Tibial artery (tissue), 4 donors: ENCODE measurements at regions not wholly inside any gene's neighbourhood (a gene's known extent, or its start where the extent isn't known, plus 50 kb on each side); places are given as distances from the start of the nearest gene placed in this dataset.

Source experiments
- DNase-seq, 2 donors: peaks; one replicate each; pipeline ENCODE4 v3.0.0-alpha.2; 2019
- H3K27ac ChIP-seq, 2 donors: fragments of 200-600 bp; sonication (generic) in 1 of 2; 1 replicate in 1 of 2; 2 replicates in 1 of 2; pipeline ENCODE4 v1.5.1; 2018 to 2019; ENCODE audit warnings: mild to moderate bottlenecking in 1 of 2
- H3K27me3 ChIP-seq, 2 donors: fragments of 200-600 bp; sonication (generic) in 1 of 2; one replicate each; pipeline versions ENCODE4 v1.5.1 to v1.6.0; 2016 to 2019
- H3K36me3 ChIP-seq, 3 donors: fragments of 200-600 bp; sonication (generic) in 2 of 3; one replicate each; pipeline ENCODE4 v1.5.1; 2016 to 2019; ENCODE audit warnings: mild to moderate bottlenecking in 2 of 3
- H3K4me1 ChIP-seq, 4 donors: fragments of 200-600 bp; sonication (generic) in 2 of 4; 1 replicate in 3 of 4; 2 replicates in 1 of 4; pipeline ENCODE4 v1.5.1; 2016 to 2019
- H3K4me3 ChIP-seq, 2 donors: fragments of 200-600 bp; sonication (generic) in 1 of 2; 1 replicate in 1 of 2; 2 replicates in 1 of 2; pipeline ENCODE4 v1.5.1; 2018 to 2019; ENCODE audit warnings: mild to moderate bottlenecking in 2 of 2
- H3K9me3 ChIP-seq, 3 donors: fragments of 200-600 bp; sonication (generic) in 1 of 3; one replicate each; pipeline ENCODE4 v1.5.1; 2016 to 2019
- intact Hi-C: fragments of 100-400 bp; cut with DNase I; formaldehyde crosslinking; loops from one replicate; pipeline ENCODE4 v1.15.0; 2023; ENCODE audit warnings: low total_unique reads
- TF ChIP-seq, protein P1 (sequence below), 2 experiments: fragments of 200-600 bp in 1 of 2; fragments of 450-650 bp in 1 of 2; IDR thresholded peaks; one replicate each; pipeline ENCODE4 v1.5.1; 2017 to 2019; ENCODE audit warnings: antibody characterized with exemption in 2 of 2, mild to moderate bottlenecking in 1 of 2, moderate library complexity in 1 of 2

DNA sequence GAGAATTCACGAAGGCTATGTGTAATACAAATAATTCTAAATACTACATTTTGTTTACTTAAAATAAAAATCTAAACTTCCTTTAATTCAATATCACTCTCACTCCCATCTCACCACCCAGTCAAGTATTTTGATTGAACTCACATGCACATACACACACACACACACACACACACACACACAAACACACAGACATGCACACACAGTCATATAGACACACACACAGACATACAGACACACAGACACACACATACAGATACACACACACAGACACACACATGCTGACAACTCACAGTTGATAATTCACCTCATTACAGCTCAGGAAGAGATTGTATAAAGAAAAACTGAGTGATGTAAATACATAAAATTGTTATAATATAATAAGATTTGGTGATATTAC is 559.8 kb upstream of the SLC35B3 start:
- Histone ChIP-seq H3K27me3 (no peaks in the 10 kb centered on the region), H3K27ac (no peak overlapping the region), H3K4me1 (no peaks in the 10 kb centered on the region), H3K9me3 (no peaks in the 10 kb centered on the region), H3K36me3 (no peaks in the 10 kb centered on the region), H3K4me3 (no peak overlapping the region)
- TF ChIP-seq, protein P1, sequence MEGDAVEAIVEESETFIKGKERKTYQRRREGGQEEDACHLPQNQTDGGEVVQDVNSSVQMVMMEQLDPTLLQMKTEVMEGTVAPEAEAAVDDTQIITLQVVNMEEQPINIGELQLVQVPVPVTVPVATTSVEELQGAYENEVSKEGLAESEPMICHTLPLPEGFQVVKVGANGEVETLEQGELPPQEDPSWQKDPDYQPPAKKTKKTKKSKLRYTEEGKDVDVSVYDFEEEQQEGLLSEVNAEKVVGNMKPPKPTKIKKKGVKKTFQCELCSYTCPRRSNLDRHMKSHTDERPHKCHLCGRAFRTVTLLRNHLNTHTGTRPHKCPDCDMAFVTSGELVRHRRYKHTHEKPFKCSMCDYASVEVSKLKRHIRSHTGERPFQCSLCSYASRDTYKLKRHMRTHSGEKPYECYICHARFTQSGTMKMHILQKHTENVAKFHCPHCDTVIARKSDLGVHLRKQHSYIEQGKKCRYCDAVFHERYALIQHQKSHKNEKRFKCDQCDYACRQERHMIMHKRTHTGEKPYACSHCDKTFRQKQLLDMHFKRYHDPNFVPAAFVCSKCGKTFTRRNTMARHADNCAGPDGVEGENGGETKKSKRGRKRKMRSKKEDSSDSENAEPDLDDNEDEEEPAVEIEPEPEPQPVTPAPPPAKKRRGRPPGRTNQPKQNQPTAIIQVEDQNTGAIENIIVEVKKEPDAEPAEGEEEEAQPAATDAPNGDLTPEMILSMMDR (IDR thresholded peaks at IDR 0.05): no peak
- intact Hi-C loops: no loop called here
- no peak for DNase-seq

DNA sequence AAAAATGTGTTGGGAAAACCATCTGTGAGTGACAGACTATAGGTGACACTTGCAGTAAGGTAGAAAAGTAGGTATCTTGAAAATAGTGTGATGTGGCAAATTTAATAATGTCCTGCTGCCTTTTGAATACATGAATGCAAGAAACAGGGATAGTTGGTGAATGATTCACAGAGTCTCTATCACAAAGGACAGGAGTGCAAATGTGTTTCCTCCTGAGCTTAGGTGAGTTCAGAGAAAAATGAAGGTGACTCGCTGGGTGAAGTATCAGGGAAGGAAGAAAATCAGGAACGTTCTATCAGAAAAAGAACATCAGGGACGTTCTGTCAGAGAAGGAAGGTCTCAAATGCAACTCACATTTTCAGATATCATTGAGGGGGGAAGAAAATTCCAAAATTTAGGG is 557.8 kb upstream of the SLC35B3 start:
- DNase-seq: no peak
- Histone ChIP-seq H3K27ac (no peak overlapping the region), H3K27me3 (no peaks in the 10 kb centered on the region), H3K9me3 (no peaks in the 10 kb centered on the region), H3K36me3 (no peaks in the 10 kb centered on the region), H3K4me1 (no peaks in the 10 kb centered on the region), H3K4me3 (no peak overlapping the region)
- TF ChIP-seq, protein P1 (IDR thresholded peaks at IDR 0.05): no peak
- intact Hi-C loops: no loop called here

DNA sequence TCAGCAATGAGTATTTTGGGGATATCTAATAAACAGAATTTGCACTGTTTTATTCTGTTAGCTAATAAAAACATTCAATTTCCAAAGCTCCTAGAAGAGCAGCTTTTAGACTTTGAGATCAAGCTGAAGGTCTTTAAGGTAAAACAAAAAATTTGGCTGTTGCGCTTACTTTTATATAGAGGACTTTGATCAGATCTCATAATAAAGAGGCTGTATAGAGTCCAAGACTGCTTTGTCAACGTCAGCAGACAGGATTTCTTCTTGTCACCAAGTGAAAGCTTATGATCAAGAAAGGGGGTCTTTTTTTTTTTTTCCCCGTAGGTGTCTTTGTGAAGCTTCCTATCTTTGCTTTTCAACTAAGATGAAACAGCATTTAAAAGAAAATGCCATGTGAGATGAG is 556.5 kb upstream of the SLC35B3 start:
- TF ChIP-seq, protein P1 (IDR thresholded peaks at IDR 0.05): no peak
- no peak for DNase-seq
- no peaks in the 10 kb centered on the region for H3K9me3 ChIP-seq
- no peak overlapping the region for H3K4me3 ChIP-seq
- intact Hi-C loops: no loop called here
- H3K27me3 ChIP-seq: no peaks in the 10 kb centered on the region
- no peaks in the 10 kb centered on the region for H3K36me3 ChIP-seq
- no peaks in the 10 kb centered on the region for H3K4me1 ChIP-seq
- no peak overlapping the region for H3K27ac ChIP-seq

DNA sequence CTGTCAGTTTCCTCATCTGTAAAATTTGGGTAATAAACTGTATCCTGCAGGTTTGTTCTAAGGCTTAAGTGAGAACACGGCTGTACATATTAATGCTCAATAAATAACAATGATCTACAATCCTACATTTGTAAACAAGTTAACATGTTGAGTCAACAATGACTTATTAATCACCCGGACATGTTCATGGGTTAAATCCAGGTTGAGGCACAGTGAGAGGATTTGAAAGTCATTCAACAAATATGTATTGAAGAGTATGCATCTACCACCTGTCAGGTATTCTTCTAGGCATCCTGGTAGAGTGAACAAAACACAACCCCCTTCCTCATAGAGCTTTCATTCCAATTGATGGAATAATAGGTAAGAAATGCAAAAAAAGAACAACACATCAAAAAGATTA is 554.7 kb upstream of the SLC35B3 start:
- intact Hi-C loops: no loop called here
- no peak for DNase-seq
- no peaks in the 10 kb centered on the region for H3K9me3 ChIP-seq

DNA sequence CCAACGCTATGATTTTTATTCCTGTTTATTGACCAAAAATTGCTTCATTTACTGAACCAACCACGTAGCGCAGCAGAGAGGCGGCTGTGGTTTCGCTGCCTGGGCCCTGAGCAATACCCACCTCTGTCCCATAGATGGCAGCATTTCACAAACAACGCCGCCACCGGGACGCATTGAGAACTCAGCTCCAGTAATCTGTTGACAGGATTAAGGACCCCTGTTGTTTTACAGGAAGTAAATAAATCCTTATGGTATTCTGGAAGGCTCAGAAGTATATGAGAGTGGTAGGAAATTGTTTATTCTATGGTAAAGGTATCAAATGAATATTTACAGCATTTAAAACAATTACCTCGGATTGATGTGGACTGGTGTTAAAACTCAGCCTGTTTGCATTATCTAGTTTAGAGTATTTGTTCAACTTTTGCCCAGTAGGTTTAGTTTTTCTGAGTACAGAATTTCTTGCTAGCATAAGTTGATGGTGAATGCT is 547.9 kb upstream of the SLC35B3 start:
- no peak overlapping the region for H3K4me3 ChIP-seq
- H3K9me3 ChIP-seq: no peaks in the 10 kb centered on the region
- H3K27ac ChIP-seq: no peak overlapping the region
- DNase-seq: peak; percentile 60 to 73
- H3K27me3 ChIP-seq: peaks cover 0 to 7% of the 10 kb centered on the region in 2 donors
- TF ChIP-seq, protein P1 (IDR thresholded peaks at IDR 0.05): peak; percentile 66 to 90
- intact Hi-C loops: loop anchor here (10.0 kb wide), 1 partner anchor 1452 kb away; no protein-coding TSS in a partner anchor
- H3K4me1 ChIP-seq: no peaks in the 10 kb centered on the region
- H3K36me3 ChIP-seq: no peaks in the 10 kb centered on the region

More for the DNA sequence above, 554.7 kb upstream of the SLC35B3 start:
- Histone ChIP-seq H3K27ac (no peak overlapping the region), H3K27me3 (peaks cover 0 to 6% of the 10 kb centered on the region in 2 donors), H3K4me1 (no peaks in the 10 kb centered on the region), H3K36me3 (no peaks in the 10 kb centered on the region), H3K4me3 (no peak overlapping the region)
- TF ChIP-seq, protein P1 (IDR thresholded peaks at IDR 0.05): no peak

DNA sequence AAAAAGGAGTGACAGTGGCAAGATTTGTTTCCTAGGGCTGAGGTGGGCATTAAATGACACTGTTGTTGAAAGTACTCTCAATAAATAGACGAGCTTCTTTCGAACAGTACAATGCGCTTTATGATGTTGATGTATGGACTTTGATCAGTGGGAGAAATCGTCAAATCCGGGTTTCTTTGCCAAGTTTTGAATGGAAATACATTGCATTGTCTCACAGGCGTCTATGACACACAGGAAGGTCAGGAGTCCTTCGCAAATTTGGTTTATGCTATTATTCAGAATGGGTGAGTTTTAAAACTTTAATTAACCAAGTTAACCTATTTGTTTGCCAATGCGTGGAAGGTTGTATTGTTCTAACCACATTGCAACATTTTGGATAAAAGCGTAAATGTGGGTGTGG is 547.3 kb upstream of the SLC35B3 start:
- H3K4me3 ChIP-seq: no peak overlapping the region
- no peak overlapping the region for H3K27ac ChIP-seq

More for the DNA sequence above, 547.3 kb upstream of the SLC35B3 start:
- TF ChIP-seq, protein P1 (IDR thresholded peaks at IDR 0.05): no peak
- Histone ChIP-seq H3K9me3 (no peaks in the 10 kb centered on the region), H3K4me1 (no peaks in the 10 kb centered on the region), H3K27me3 (peaks cover 0 to 7% of the 10 kb centered on the region in 2 donors), H3K36me3 (no peaks in the 10 kb centered on the region)
- DNase-seq: no peak
- intact Hi-C loops: loop anchor here (10.0 kb wide), 1 partner anchor 1452 kb away; no protein-coding TSS in a partner anchor
